ENCODE measurements at regions not wholly inside any gene's neighbourhood (a gene's known extent, or its start where the extent isn't known, plus 50 kb on each side); places are given as distances from the start of the nearest gene placed in this dataset.

- Histone ChIP-seq H3K79me2 (ENCODE audit: insufficient read depth, low read length) (peaks cover 87% of the 10 kb centered on the region), H3K9me3 (ENCODE audit: control insufficient read depth in 1 of 2, insufficient read depth in 1 of 2, low read depth in 1 of 2, low read length in 2 of 2) (no peaks in the 10 kb centered on the region), H3K36me3 (ENCODE audit: control insufficient read depth in 1 of 2, insufficient read depth in 2 of 2, low read length in 2 of 2) (peaks cover 12% of the 10 kb centered on the region in 2 experiments; a peak in 3 of 4 replicates), H3K4me2 (ENCODE audit: low read length) (no peak overlapping the region), H3K9me2 (ENCODE audit: insufficient read depth) (no peaks in the 10 kb centered on the region), H3K27me3 (ENCODE audit: insufficient read depth, low read length) (no peaks in the 10 kb centered on the region), H2AFZ (ENCODE audit: low read depth, low read length, poor library complexity, severe bottlenecking) (no peak overlapping the region), H4K20me1 (ENCODE audit: insufficient read depth) (peaks cover under 1% of the 10 kb centered on the region; the same call in 1 of the 2 replicates), H3K27ac (ENCODE audit: low read depth, low read length) (no peak overlapping the region), H3K4me1 (ENCODE audit: control insufficient read depth in 1 of 2, insufficient read depth in 2 of 2, low read length in 2 of 2) (no peaks in the 10 kb centered on the region), H3K4me3 (replicated peaks in 1 of 2; ENCODE audit: low read depth in 1 of 2, low read length in 2 of 2) (no peak overlapping the region), H3K9ac (ENCODE audit: low read length) (no peak overlapping the region)
- ChIA-PET RAD21 (ENCODE audit: low non-redundant PET in 1 of 2, low total read pairs in 2 of 2, uncharacterized antibody in 2 of 2, unreplicated experiment in 2 of 2) (interaction anchor here in 1 of 2 experiments (0.6 kb wide), 1 partner anchor 253 kb away, joined by 3 read pairs; no protein-coding TSS in a partner anchor), POLR2A (no interaction called here), CTCF (no interaction called here)
- DNase-seq (ENCODE audit: low read depth, low spot score), result no peak
- intact Hi-C loops (cut with micrococcal nuclease), result no loop called here
- no TSS peak for BruUV-seq (replicated peaks)
- TF ChIP-seq RAD21 (IDR thresholded peaks at IDR 0.05; ENCODE audit: low read depth) (no peak), JUND (IDR thresholded peaks at IDR 0.05) (no peak), ATF3 (IDR thresholded peaks at IDR 0.05) (no peak), CBX3 (IDR thresholded peaks at IDR 0.05; ENCODE audit: low read depth) (no peak), TCF7L2 (IDR thresholded peaks at IDR 0.05; ENCODE audit: borderline replicate concordance, extremely low read depth, insufficient read depth, insufficient read length) (no peak), ZNF274 (IDR thresholded peaks at IDR 0.05; ENCODE audit: low read depth, low read length) (no peak), ZBTB33 (IDR thresholded peaks at IDR 0.05; ENCODE audit: extremely low read depth, insufficient replicate concordance, low read length) (no peak), REST (IDR thresholded peaks at IDR 0.05; ENCODE audit: low read depth) (no peak), CEBPB (IDR thresholded peaks at IDR 0.05; ENCODE audit: low read depth) (no peak), CTCF (IDR thresholded peaks at IDR 0.05 in 2 of 3, conservative IDR thresholded peaks at IDR 0.05 in 1 of 3; ENCODE audit: borderline replicate concordance in 1 of 3, insufficient read depth in 1 of 3, low read depth in 2 of 3, low read length in 2 of 3) (no peak), MAX (IDR thresholded peaks at IDR 0.05) (no peak), FOSL1 (IDR thresholded peaks at IDR 0.05; ENCODE audit: low read depth) (no peak)
- no peak for ATAC-seq
Observed at GRCh38 chr22:42207918-42208317, 62.5 kb downstream of the TCF20 start.

Data from HCT116 (cell line).